GM23338 (cell line): ENCODE measurements at regions not wholly inside any gene's neighbourhood (a gene's known extent, or its start where the extent isn't known, plus 50 kb on each side); places are given as distances from the start of the nearest gene placed in this dataset.

Experiments used
- ATAC-seq: fragments of 200-7000 bp; cut with Tn5 transposase; 3 replicates; pipeline ENCODE4 v1.9.1; 2020
- DNase-seq: peaks from one replicate; pipeline ENCODE4 v3.0.0-alpha.2; 2015; ENCODE audit warnings: low spot score
- H2AFZ ChIP-seq: fragments of 200-600 bp; sonication (generic); 2 replicates; pipeline ENCODE4 v1.8.0; 2016; ENCODE audit warnings: antibody characterized with exemption, mild to moderate bottlenecking, moderate library complexity
- H3F3A ChIP-seq: fragments of 200-600 bp; sonication (generic); replicated peaks from 2 replicates; pipeline ENCODE4 v1.8.0; 2017; ENCODE audit warnings: antibody characterized with exemption, mixed run types, low read depth
- H3K27ac ChIP-seq: fragments of 200-600 bp; sonication (generic); 2 replicates; pipeline ENCODE4 v1.6.1; 2016; ENCODE audit warnings: low read depth
- H3K27me3 ChIP-seq: fragments of 200-600 bp; sonication (generic); 2 replicates; pipeline ENCODE4 v1.8.0; 2016; ENCODE audit warnings: mild to moderate bottlenecking, mixed run types, moderate library complexity; ENCODE audit not compliant: insufficient read depth
- H3K36me3 ChIP-seq: fragments of 200-600 bp; sonication (generic); 2 replicates; pipeline ENCODE4 v1.8.0; 2016; ENCODE audit warnings: mild to moderate bottlenecking; ENCODE audit not compliant: insufficient read depth
- H3K4me1 ChIP-seq: fragments of 200-600 bp; sonication (generic); 2 replicates; pipeline ENCODE4 v1.8.0; 2016; ENCODE audit warnings: mild to moderate bottlenecking, moderate library complexity; ENCODE audit not compliant: insufficient read depth
- H3K4me2 ChIP-seq: fragments of 200-600 bp; sonication (generic); 2 replicates; pipeline ENCODE4 v1.7.1; 2017; ENCODE audit warnings: mixed run types
- H3K4me3 ChIP-seq: fragments of 200-600 bp; sonication (generic); 2 replicates; pipeline ENCODE4 v1.6.1; 2016; ENCODE audit warnings: mixed run types
- H3K79me2 ChIP-seq: fragments of 200-600 bp; sonication (generic); replicated peaks from 2 replicates; pipeline ENCODE4 v1.8.0; 2017; ENCODE audit warnings: mild to moderate bottlenecking; ENCODE audit not compliant: insufficient read depth
- H3K9me2 ChIP-seq: fragments of 200-600 bp; sonication (generic); 2 replicates; pipeline ENCODE4 v1.8.0; 2017; ENCODE audit not compliant: insufficient read depth
- H4K20me1 ChIP-seq: fragments of 200-600 bp; sonication (generic); replicated peaks from 2 replicates; pipeline ENCODE4 v1.8.0; 2017; ENCODE audit warnings: mild to moderate bottlenecking; ENCODE audit not compliant: insufficient read depth
- H3K27ac Mint-ChIP-seq: 2 replicates; pipeline ENCODE4 v1.8.0; 2020; ENCODE audit warnings: inconsistent platforms, mild to moderate bottlenecking, moderate library complexity, mixed read lengths
- H3K27me3 Mint-ChIP-seq: 3 replicates; pipeline ENCODE4 v1.8.0; 2022; ENCODE audit warnings: low read depth, mild to moderate bottlenecking, moderate library complexity, mixed read lengths, inconsistent platforms; ENCODE audit not compliant: insufficient read depth, poor library complexity
- H3K36me3 Mint-ChIP-seq: 3 replicates; pipeline ENCODE4 v1.8.0; 2021; ENCODE audit warnings: low read depth, mild to moderate bottlenecking, inconsistent platforms, moderate library complexity, mixed read lengths
- H3K4me1 Mint-ChIP-seq: 3 replicates; pipeline ENCODE4 v1.8.0; 2020; ENCODE audit warnings: mild to moderate bottlenecking, inconsistent platforms, mixed read lengths
- H3K4me3 Mint-ChIP-seq: 3 replicates; pipeline ENCODE4 v1.8.0; 2021; ENCODE audit warnings: moderate library complexity, mild to moderate bottlenecking, inconsistent platforms, mixed read lengths
- H3K9me3 Mint-ChIP-seq: 3 replicates; pipeline ENCODE4 v1.8.0; 2020; ENCODE audit warnings: moderate library complexity, mild to moderate bottlenecking, inconsistent platforms, mixed read lengths
- CREB1 ChIP-seq: fragments of 250-450 bp; sonication (Bioruptor Pico); IDR thresholded peaks from 2 replicates; pipeline ENCODE4 v1.5.0; 2020; ENCODE audit warnings: low read depth, mild to moderate bottlenecking, moderate library complexity
- ETS1 ChIP-seq: IDR thresholded peaks from 2 replicates; pipeline ENCODE4 v1.6.1; 2016; ENCODE audit warnings: antibody characterized with exemption
- JUNB ChIP-seq: IDR thresholded peaks from one replicate; pipeline ENCODE4 v1.6.1; 2016; ENCODE audit warnings: antibody characterized with exemption; ENCODE audit not compliant: unreplicated experiment
- NANOG ChIP-seq: IDR thresholded peaks from 2 replicates; pipeline ENCODE4 v1.6.1; 2016; ENCODE audit warnings: antibody characterized with exemption, borderline replicate concordance
- POLR2AphosphoS5 ChIP-seq: IDR thresholded peaks from 2 replicates; pipeline ENCODE4 v1.6.1; 2016; ENCODE audit warnings: antibody characterized with exemption, low read depth
- ZNF331 ChIP-seq: fragments of 250-450 bp; sonication (Bioruptor Pico); IDR thresholded peaks from 2 replicates; pipeline ENCODE4 v1.5.0; 2020; ENCODE audit warnings: low read depth, mild to moderate bottlenecking, moderate library complexity
- TF ChIP-seq, protein P1 (sequence below): IDR thresholded peaks from one replicate; pipeline ENCODE4 v1.6.1; 2018; ENCODE audit warnings: antibody characterized with exemption; ENCODE audit not compliant: unreplicated experiment
- TF ChIP-seq, protein P2 (sequence below), 2 experiments: fragments of 200-600 bp in 1 of 2; sonication (generic) in 1 of 2; conservative IDR thresholded peaks; 2 replicates each; pipeline versions ENCODE4 v1.5.1 to v1.6.1; 2016 to 2017; ENCODE audit warnings: antibody characterized with exemption in 2 of 2, low read depth in 2 of 2, mild to moderate bottlenecking in 2 of 2, moderate library complexity in 1 of 2

DNA sequence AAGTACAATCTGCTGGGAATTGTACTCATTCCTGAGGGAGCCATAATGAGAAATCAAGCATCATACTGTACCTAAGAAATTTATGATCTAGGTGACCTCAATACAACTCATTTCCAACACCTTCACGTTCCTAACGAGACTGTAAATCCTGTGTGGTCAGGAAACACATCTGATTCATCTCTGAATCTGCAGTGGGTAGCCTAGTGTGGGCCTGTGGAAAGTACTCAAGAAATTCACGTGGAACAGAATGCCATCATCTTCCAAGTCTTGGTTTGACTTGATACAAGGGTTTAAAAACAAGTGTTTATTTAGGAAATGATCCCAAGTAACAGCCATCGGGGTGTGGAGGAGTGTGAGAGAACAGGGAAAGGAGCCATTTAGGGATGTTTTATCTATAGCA lies 568.9 kb downstream of the EDEM1 start (continued):
- TF ChIP-seq, protein P1, sequence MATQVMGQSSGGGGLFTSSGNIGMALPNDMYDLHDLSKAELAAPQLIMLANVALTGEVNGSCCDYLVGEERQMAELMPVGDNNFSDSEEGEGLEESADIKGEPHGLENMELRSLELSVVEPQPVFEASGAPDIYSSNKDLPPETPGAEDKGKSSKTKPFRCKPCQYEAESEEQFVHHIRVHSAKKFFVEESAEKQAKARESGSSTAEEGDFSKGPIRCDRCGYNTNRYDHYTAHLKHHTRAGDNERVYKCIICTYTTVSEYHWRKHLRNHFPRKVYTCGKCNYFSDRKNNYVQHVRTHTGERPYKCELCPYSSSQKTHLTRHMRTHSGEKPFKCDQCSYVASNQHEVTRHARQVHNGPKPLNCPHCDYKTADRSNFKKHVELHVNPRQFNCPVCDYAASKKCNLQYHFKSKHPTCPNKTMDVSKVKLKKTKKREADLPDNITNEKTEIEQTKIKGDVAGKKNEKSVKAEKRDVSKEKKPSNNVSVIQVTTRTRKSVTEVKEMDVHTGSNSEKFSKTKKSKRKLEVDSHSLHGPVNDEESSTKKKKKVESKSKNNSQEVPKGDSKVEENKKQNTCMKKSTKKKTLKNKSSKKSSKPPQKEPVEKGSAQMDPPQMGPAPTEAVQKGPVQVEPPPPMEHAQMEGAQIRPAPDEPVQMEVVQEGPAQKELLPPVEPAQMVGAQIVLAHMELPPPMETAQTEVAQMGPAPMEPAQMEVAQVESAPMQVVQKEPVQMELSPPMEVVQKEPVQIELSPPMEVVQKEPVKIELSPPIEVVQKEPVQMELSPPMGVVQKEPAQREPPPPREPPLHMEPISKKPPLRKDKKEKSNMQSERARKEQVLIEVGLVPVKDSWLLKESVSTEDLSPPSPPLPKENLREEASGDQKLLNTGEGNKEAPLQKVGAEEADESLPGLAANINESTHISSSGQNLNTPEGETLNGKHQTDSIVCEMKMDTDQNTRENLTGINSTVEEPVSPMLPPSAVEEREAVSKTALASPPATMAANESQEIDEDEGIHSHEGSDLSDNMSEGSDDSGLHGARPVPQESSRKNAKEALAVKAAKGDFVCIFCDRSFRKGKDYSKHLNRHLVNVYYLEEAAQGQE, result no peak
- no peak for TF ChIP-seq JUNB

- Histone ChIP-seq H3F3A (no peaks in the 10 kb centered on the region), H3K27ac (no peak overlapping the region), H3K79me2 (no peaks in the 10 kb centered on the region), H3K27me3 (no peaks in the 10 kb centered on the region), H4K20me1 (no peaks in the 10 kb centered on the region), H3K4me1 (no peaks in the 10 kb centered on the region), H3K4me3 (no peak overlapping the region), H2AFZ (no peak overlapping the region), H3K36me3 (peaks cover 12% of the 10 kb centered on the region), H3K4me2 (no peak overlapping the region), H3K9me2 (no peaks in the 10 kb centered on the region)
- TF ChIP-seq ETS1 (no peak), NANOG (no peak), POLR2AphosphoS5 (no peak), CREB1 (CRISPR knock-in tag) (no peak), ZNF331 (no peak)
- TF ChIP-seq, protein P2, sequence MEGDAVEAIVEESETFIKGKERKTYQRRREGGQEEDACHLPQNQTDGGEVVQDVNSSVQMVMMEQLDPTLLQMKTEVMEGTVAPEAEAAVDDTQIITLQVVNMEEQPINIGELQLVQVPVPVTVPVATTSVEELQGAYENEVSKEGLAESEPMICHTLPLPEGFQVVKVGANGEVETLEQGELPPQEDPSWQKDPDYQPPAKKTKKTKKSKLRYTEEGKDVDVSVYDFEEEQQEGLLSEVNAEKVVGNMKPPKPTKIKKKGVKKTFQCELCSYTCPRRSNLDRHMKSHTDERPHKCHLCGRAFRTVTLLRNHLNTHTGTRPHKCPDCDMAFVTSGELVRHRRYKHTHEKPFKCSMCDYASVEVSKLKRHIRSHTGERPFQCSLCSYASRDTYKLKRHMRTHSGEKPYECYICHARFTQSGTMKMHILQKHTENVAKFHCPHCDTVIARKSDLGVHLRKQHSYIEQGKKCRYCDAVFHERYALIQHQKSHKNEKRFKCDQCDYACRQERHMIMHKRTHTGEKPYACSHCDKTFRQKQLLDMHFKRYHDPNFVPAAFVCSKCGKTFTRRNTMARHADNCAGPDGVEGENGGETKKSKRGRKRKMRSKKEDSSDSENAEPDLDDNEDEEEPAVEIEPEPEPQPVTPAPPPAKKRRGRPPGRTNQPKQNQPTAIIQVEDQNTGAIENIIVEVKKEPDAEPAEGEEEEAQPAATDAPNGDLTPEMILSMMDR (conservative IDR thresholded peaks at IDR 0.05; ENCODE audit: low read depth in 2 of 2), result no peak
- DNase-seq, result no peak
- Mint-ChIP-seq H3K4me1 (no peaks in the 10 kb centered on the region), H3K9me3 (peaks cover 84% of the 10 kb centered on the region), H3K27me3 (no peaks in the 10 kb centered on the region), H3K27ac (no peak overlapping the region), H3K4me3 (no peak overlapping the region), H3K36me3 (no peaks in the 10 kb centered on the region)
- no peak for ATAC-seq
Measured at GRCh38 chr3:5757213-5757804, 569.8 kb downstream of the EDEM1 start.
